Cardiac fibroblast (primary cell): ENCODE measurements at regions not wholly inside any gene's neighbourhood (a gene's known extent, or its start where the extent isn't known, plus 50 kb on each side); places are given as distances from the start of the nearest gene placed in this dataset.
A peak's percentile ranks its signal among the peaks of the same experiment; 100 is the strongest.

Experiments
- DNase-seq, 2 donors: peaks; one replicate each; pipeline versions ENCODE4 v3.0.0 to v3.0.0-alpha.2; 2010; ENCODE audit warnings: low read depth in 2 of 2
- H3K4me3 ChIP-seq, 2 donors: replicated peaks in 1 of 2; 1 replicate in 1 of 2; 2 replicates in 1 of 2; pipeline ENCODE4 v1.5.1; 2011; ENCODE audit warnings: low read depth in 2 of 2, low read length in 2 of 2, mild to moderate bottlenecking in 2 of 2, moderate library complexity in 1 of 2
- TF ChIP-seq, protein P1 (sequence below): IDR thresholded peaks from one replicate; pipeline ENCODE4 v1.5.1; 2011; ENCODE audit warnings: low read depth, mild to moderate bottlenecking, low read length, inconsistent platforms

DNA sequence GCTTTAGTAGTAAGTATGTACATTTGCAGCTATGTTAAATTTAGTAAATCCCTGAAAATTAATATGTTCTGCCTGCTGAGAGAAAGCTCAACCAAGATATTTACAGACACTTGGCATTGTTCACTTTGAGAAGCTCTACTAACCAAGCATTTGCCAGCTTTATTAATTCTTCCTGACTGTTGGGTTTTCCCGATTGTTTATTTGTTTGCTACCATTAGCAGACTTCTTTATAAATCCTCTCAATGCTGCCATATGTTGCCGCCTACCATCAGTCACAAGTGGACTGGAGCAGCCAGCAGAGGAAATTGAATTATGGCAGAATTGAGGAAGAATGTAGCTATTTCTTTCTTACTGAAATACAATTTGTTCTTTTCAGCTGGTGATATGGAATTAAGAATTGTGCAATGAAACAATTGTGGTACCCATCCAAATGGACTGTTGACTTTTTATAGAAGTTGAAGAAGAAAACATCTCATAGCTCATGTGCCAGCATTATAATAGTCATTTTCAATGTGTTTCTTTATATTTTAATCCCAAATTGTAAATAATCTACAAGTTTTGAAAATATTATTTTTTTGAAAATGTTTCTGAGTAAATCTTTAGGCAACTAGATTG lies 588.7 kb upstream of the CDH6 start:
- no peak overlapping the region for H3K4me3 ChIP-seq
- no peak for DNase-seq
- TF ChIP-seq, protein P1, sequence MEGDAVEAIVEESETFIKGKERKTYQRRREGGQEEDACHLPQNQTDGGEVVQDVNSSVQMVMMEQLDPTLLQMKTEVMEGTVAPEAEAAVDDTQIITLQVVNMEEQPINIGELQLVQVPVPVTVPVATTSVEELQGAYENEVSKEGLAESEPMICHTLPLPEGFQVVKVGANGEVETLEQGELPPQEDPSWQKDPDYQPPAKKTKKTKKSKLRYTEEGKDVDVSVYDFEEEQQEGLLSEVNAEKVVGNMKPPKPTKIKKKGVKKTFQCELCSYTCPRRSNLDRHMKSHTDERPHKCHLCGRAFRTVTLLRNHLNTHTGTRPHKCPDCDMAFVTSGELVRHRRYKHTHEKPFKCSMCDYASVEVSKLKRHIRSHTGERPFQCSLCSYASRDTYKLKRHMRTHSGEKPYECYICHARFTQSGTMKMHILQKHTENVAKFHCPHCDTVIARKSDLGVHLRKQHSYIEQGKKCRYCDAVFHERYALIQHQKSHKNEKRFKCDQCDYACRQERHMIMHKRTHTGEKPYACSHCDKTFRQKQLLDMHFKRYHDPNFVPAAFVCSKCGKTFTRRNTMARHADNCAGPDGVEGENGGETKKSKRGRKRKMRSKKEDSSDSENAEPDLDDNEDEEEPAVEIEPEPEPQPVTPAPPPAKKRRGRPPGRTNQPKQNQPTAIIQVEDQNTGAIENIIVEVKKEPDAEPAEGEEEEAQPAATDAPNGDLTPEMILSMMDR: no peak

GRCh38 chr5:30600892-30601291 lies 592.6 kb upstream of the CDH6 start:
- TF ChIP-seq, protein P1: no peak
- DNase-seq: no peak
- no peak overlapping the region for H3K4me3 ChIP-seq

DNA sequence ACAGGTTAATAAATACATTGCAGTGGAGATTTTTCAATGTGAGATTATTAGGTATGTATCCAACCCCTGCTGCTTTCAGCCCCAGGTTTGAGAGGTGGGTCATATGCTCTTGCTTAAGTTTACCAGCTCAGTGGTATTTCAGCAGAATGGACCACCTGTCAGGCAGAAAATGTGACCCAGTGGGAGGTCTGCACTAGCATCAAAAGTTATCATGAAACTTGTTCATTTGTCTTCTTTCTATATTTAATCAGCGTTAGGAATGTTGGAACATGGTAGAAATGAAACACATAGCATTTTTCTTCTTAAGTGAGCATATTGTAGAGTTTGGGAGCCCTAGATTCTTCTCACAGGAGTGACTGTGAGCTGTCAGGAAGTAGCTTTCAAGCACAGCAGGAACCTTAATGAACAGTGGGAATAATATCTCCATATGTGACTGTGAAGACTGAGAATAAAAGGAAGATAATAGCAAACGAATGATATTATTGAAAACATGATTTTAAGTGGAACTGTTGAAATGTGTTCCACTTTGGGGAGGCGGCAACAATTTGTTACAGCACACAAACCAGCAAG lies 596.9 kb upstream of the CDH6 start:
- H3K4me3 ChIP-seq: no peak overlapping the region
- DNase-seq: no peak
- TF ChIP-seq, protein P1: no peak

GRCh38 chr5:30594331-30594730 lies 599.2 kb upstream of the CDH6 start:
- TF ChIP-seq, protein P1: no peak
- DNase-seq: no peak

GRCh38 chr5:30592833-30593232 lies 600.7 kb upstream of the CDH6 start:
- TF ChIP-seq, protein P1: no peak
- no peak overlapping the region for H3K4me3 ChIP-seq
- DNase-seq: no peak

More at GRCh38 chr5:30594331-30594730, 599.2 kb upstream of the CDH6 start:
- H3K4me3 ChIP-seq: no peak overlapping the region

- DNase-seq: peak in 1 of 2 donors; percentile 30
- no peak overlapping the region for H3K4me3 ChIP-seq
- TF ChIP-seq, protein P1: no peak
Observed at GRCh38 chr5:30581198-30581935, 612.1 kb upstream of the CDH6 start.
